ENCODE measurements at regions not wholly inside any gene's neighbourhood (a gene's known extent, or its start where the extent isn't known, plus 50 kb on each side); places are given as distances from the start of the nearest gene placed in this dataset.

DNA sequence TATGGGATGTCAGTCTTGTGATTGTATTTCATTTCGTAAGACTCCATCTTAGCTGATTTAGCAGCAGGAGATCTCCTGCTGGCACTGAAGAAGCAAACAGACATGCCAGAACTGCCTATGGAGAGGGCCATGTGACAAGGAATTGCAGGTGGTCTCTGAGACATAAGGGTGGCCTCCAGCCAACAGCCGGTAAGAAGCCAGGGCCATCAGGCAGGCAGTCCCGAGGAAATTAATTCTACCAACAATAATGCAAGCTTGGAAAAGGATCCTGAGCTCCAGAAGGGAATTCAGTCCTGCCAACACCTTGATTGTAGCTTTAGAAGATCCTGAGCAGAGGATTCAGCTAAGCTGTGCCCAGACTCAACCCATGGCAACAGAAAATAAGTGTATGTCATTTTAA is 87.1 kb upstream of the DNAJC10 start:
- no peak overlapping the region for H3K9ac ChIP-seq (ENCODE audit: insufficient read depth in 1 of 2, low read depth in 2 of 2, low read length in 2 of 2)
- DNase-seq (ENCODE audit: extremely low read depth in 1 of 4, low spot score in 3 of 4): no peak
- H2AFZ ChIP-seq (ENCODE audit: low read depth, low read length): peak overlapping the region; percentile 54
- ATAC-seq: no peak; the same call in 2 of the 3 replicates
- no peak overlapping the region for H3K4me2 ChIP-seq (ENCODE audit: insufficient read depth, low read length)
- WGBS (ENCODE audit: insufficient coverage, low coverage, missing lambda C conversion rate): 9% methylated on average over 3 of the region's 3 CpGs
- H4K20me1 ChIP-seq (replicated peaks; ENCODE audit: control insufficient read depth, insufficient read depth, low read length): no peaks in the 10 kb centered on the region
- POLR2A ChIA-PET: no interaction called here
- no peaks in the 10 kb centered on the region for H3K79me2 ChIP-seq (ENCODE audit: control insufficient read depth, insufficient read depth, low read length)
- FAIRE-seq: no peak
- TF ChIP-seq ZKSCAN3 (CRISPR knock-in tag; IDR thresholded peaks at IDR 0.05): no peak
- no peak for TF ChIP-seq BRD4 (IDR thresholded peaks at IDR 0.05)
- TF ChIP-seq, protein P1, sequence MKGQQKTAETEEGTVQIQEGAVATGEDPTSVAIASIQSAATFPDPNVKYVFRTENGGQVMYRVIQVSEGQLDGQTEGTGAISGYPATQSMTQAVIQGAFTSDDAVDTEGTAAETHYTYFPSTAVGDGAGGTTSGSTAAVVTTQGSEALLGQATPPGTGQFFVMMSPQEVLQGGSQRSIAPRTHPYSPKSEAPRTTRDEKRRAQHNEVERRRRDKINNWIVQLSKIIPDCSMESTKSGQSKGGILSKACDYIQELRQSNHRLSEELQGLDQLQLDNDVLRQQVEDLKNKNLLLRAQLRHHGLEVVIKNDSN (CRISPR knock-in tag; IDR thresholded peaks at IDR 0.05): no peak
- no peaks in the 10 kb centered on the region for H3K27me3 ChIP-seq (ENCODE audit: control insufficient read depth in 2 of 2, insufficient read depth in 2 of 2, low read length in 2 of 2)
- no peak overlapping the region for H3K27ac ChIP-seq (ENCODE audit: extremely low read depth, low read depth, low read length)
- no peak overlapping the region for H3K4me3 ChIP-seq
- no peaks in the 10 kb centered on the region for H3K4me1 ChIP-seq (replicated peaks in 1 of 2; ENCODE audit: control insufficient read depth in 2 of 2, insufficient read depth in 2 of 2, low read length in 2 of 2)
- intact Hi-C loops (cut with micrococcal nuclease): no loop called here
- CTCF ChIA-PET (ENCODE audit: low intra/inter-chr PET ratio): no interaction called here
- no TSS peak for BruUV-seq (replicated peaks)
- in situ Hi-C loops (cut with MboI): no loop called here
- no peaks in the 10 kb centered on the region for H3K9me3 ChIP-seq (replicated peaks; ENCODE audit: control insufficient read depth, insufficient read depth, low read depth, low read length)
- no peaks in the 10 kb centered on the region for H3K9me1 ChIP-seq (ENCODE audit: control insufficient read depth, insufficient read depth, low read length)
- no peaks in the 10 kb centered on the region for H3K36me3 ChIP-seq (ENCODE audit: control insufficient read depth, insufficient read depth, low read length)

DNA sequence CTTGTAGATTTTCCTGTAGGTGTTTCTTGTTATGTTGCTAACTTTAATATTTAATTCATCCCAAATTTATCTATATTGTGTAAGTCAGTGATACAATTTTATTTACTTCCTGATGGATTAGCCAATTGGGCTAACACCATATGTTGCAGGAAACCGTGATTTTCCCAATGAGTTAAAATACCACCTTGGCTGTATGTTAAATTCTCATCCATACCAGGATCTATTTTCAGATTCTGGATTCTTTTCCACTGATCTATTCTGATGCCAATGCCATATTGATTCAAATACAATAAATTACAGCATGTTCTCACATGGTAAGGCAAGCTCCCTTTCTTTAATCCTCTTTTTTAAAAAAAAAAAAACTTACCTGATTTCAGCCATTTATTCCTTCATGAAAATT is 85.8 kb upstream of the DNAJC10 start:
- BruUV-seq (replicated peaks): no TSS peak
- CTCF ChIA-PET (ENCODE audit: low intra/inter-chr PET ratio): no interaction called here
- POLR2A ChIA-PET: no interaction called here
- TF ChIP-seq GTF2E2 (tag; IDR thresholded peaks at IDR 0.05) (no peak), POLR2B (IDR thresholded peaks at IDR 0.05; ENCODE audit: low read depth, partially characterized antibody) (no peak), ZNF707 (CRISPR knock-in tag; conservative IDR thresholded peaks at IDR 0.05) (no peak), ZNF224 (CRISPR knock-in tag; IDR thresholded peaks at IDR 0.05) (no peak)
- TF ChIP-seq, protein P2, sequence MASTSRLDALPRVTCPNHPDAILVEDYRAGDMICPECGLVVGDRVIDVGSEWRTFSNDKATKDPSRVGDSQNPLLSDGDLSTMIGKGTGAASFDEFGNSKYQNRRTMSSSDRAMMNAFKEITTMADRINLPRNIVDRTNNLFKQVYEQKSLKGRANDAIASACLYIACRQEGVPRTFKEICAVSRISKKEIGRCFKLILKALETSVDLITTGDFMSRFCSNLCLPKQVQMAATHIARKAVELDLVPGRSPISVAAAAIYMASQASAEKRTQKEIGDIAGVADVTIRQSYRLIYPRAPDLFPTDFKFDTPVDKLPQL (IDR thresholded peaks at IDR 0.05; ENCODE audit: extremely low read depth, insufficient read length): no peak
- TF ChIP-seq, protein P3, sequence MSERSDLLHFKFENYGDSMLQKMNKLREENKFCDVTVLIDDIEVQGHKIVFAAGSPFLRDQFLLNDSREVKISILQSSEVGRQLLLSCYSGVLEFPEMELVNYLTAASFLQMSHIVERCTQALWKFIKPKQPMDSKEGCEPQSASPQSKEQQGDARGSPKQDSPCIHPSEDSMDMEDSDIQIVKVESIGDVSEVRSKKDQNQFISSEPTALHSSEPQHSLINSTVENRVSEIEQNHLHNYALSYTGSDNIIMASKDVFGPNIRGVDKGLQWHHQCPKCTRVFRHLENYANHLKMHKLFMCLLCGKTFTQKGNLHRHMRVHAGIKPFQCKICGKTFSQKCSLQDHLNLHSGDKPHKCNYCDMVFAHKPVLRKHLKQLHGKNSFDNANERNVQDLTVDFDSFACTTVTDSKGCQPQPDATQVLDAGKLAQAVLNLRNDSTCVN (CRISPR knock-in tag; IDR thresholded peaks at IDR 0.05): no peak
- TF ChIP-seq, protein P4, sequence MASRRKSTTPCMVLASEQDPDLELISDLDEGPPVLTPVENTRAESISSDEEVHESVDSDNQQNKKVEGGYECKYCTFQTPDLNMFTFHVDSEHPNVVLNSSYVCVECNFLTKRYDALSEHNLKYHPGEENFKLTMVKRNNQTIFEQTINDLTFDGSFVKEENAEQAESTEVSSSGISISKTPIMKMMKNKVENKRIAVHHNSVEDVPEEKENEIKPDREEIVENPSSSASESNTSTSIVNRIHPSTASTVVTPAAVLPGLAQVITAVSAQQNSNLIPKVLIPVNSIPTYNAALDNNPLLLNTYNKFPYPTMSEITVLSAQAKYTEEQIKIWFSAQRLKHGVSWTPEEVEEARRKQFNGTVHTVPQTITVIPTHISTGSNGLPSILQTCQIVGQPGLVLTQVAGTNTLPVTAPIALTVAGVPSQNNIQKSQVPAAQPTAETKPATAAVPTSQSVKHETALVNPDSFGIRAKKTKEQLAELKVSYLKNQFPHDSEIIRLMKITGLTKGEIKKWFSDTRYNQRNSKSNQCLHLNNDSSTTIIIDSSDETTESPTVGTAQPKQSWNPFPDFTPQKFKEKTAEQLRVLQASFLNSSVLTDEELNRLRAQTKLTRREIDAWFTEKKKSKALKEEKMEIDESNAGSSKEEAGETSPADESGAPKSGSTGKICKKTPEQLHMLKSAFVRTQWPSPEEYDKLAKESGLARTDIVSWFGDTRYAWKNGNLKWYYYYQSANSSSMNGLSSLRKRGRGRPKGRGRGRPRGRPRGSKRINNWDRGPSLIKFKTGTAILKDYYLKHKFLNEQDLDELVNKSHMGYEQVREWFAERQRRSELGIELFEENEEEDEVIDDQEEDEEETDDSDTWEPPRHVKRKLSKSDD (conservative IDR thresholded peaks at IDR 0.05; ENCODE audit: low read length): no peak

More for the DNA sequence above, 85.8 kb upstream of the DNAJC10 start:
- Histone ChIP-seq H3K27me3 (ENCODE audit: control insufficient read depth in 2 of 2, insufficient read depth in 2 of 2, low read length in 2 of 2) (no peaks in the 10 kb centered on the region), H3K36me3 (ENCODE audit: control insufficient read depth, insufficient read depth, low read length) (no peaks in the 10 kb centered on the region), H4K20me1 (replicated peaks; ENCODE audit: control insufficient read depth, insufficient read depth, low read length) (no peaks in the 10 kb centered on the region), H3K9me1 (ENCODE audit: control insufficient read depth, insufficient read depth, low read length) (no peaks in the 10 kb centered on the region), H3K27ac (ENCODE audit: extremely low read depth, low read depth, low read length) (no peak overlapping the region), H3K4me1 (replicated peaks in 1 of 2; ENCODE audit: control insufficient read depth in 2 of 2, insufficient read depth in 2 of 2, low read length in 2 of 2) (no peaks in the 10 kb centered on the region), H3K9me3 (replicated peaks; ENCODE audit: control insufficient read depth, insufficient read depth, low read depth, low read length) (no peaks in the 10 kb centered on the region), H3K4me2 (ENCODE audit: insufficient read depth, low read length) (no peak overlapping the region), H3K9ac (ENCODE audit: insufficient read depth in 1 of 2, low read depth in 2 of 2, low read length in 2 of 2) (no peak overlapping the region), H3K4me3 (no peak overlapping the region), H2AFZ (ENCODE audit: low read depth, low read length) (no peak overlapping the region), H3K79me2 (ENCODE audit: control insufficient read depth, insufficient read depth, low read length) (no peaks in the 10 kb centered on the region)
- no peak for FAIRE-seq
- no peak for ATAC-seq
- no peak for DNase-seq (ENCODE audit: extremely low read depth in 1 of 4, low spot score in 3 of 4)
- 14% methylated on average over 1 of the region's 1 CpG for WGBS (ENCODE audit: insufficient coverage, low coverage, missing lambda C conversion rate)
- in situ Hi-C loops (cut with MboI): no loop called here
- intact Hi-C loops (cut with micrococcal nuclease): no loop called here

All from K562 (cell line).